ENCODE measurements at regions not wholly inside any gene's neighbourhood (a gene's known extent, or its start where the extent isn't known, plus 50 kb on each side); places are given as distances from the start of the nearest gene placed in this dataset.

GRCh38 chr5:123947797-123948196, 435.8 kb downstream of the CSNK1G3 start:
- Histone ChIP-seq H3F3A (replicated peaks; ENCODE audit: insufficient read depth) (no peaks in the 10 kb centered on the region), H3K79me2 (ENCODE audit: insufficient read depth) (no peaks in the 10 kb centered on the region), H3K36me3 (replicated peaks in 1 of 2; ENCODE audit: control insufficient read depth in 1 of 2, insufficient read depth in 2 of 2, low read length in 1 of 2) (no peaks in the 10 kb centered on the region), H3K9me3 (no peaks in the 10 kb centered on the region), H3K9me2 (no peaks in the 10 kb centered on the region), H4K20me1 (ENCODE audit: insufficient read depth) (no peaks in the 10 kb centered on the region), H3K4me1 (ENCODE audit: control insufficient read depth in 1 of 2, insufficient read depth in 2 of 2, low read depth in 1 of 2, low read length in 1 of 2) (peaks cover 0 to 8% of the 10 kb centered on the region in 2 experiments; a peak in 1 of 4 replicates), H2AFZ (ENCODE audit: low read depth) (no peak overlapping the region), H3K27me3 (ENCODE audit: insufficient read depth) (no peaks in the 10 kb centered on the region), H3K4me3 (ENCODE audit: low read depth in 2 of 2, low read length in 1 of 2) (no peak overlapping the region), H3K9ac (no peak overlapping the region), H3K27ac (ENCODE audit: low read depth in 2 of 2, low read length in 1 of 2) (no peak overlapping the region), H3K4me2 (no peak overlapping the region)
- TF ChIP-seq TCF12 (IDR thresholded peaks at IDR 0.05) (peak; percentile 35; the same call in 1 of the 2 replicates), EP300 (IDR thresholded peaks at IDR 0.05; ENCODE audit: borderline replicate concordance in 1 of 2, low read depth in 1 of 2, low read length in 1 of 2) (peak in 1 of 2 experiments; percentile 88; a peak in 2 of 4 replicates), RCOR1 (IDR thresholded peaks at IDR 0.05; ENCODE audit: low read length) (peak; percentile 94), CHD2 (IDR thresholded peaks at IDR 0.05; ENCODE audit: low read length, partially characterized antibody) (peak; percentile 65), TEAD4 (IDR thresholded peaks at IDR 0.05; ENCODE audit: borderline replicate concordance, insufficient read depth) (no peak), GATA2 (CRISPR knock-in tag; IDR thresholded peaks at IDR 0.05) (peak; percentile 69; the same call in 1 of the 2 replicates)
- TF ChIP-seq, protein P1, sequence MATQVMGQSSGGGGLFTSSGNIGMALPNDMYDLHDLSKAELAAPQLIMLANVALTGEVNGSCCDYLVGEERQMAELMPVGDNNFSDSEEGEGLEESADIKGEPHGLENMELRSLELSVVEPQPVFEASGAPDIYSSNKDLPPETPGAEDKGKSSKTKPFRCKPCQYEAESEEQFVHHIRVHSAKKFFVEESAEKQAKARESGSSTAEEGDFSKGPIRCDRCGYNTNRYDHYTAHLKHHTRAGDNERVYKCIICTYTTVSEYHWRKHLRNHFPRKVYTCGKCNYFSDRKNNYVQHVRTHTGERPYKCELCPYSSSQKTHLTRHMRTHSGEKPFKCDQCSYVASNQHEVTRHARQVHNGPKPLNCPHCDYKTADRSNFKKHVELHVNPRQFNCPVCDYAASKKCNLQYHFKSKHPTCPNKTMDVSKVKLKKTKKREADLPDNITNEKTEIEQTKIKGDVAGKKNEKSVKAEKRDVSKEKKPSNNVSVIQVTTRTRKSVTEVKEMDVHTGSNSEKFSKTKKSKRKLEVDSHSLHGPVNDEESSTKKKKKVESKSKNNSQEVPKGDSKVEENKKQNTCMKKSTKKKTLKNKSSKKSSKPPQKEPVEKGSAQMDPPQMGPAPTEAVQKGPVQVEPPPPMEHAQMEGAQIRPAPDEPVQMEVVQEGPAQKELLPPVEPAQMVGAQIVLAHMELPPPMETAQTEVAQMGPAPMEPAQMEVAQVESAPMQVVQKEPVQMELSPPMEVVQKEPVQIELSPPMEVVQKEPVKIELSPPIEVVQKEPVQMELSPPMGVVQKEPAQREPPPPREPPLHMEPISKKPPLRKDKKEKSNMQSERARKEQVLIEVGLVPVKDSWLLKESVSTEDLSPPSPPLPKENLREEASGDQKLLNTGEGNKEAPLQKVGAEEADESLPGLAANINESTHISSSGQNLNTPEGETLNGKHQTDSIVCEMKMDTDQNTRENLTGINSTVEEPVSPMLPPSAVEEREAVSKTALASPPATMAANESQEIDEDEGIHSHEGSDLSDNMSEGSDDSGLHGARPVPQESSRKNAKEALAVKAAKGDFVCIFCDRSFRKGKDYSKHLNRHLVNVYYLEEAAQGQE (IDR thresholded peaks at IDR 0.05; ENCODE audit: low read depth, low read length): no peak
- ChIA-PET CTCF (no interaction called here), POLR2A (interaction anchor here (1.3 kb wide), 1 partner anchor 180 kb away, joined by 3 read pairs; no protein-coding TSS in a partner anchor)
- 47% methylated on average over 2 of the region's 2 CpGs for WGBS (ENCODE audit: low lambda C conversion rate)
- DNase-seq: peak; percentile 59

DNA sequence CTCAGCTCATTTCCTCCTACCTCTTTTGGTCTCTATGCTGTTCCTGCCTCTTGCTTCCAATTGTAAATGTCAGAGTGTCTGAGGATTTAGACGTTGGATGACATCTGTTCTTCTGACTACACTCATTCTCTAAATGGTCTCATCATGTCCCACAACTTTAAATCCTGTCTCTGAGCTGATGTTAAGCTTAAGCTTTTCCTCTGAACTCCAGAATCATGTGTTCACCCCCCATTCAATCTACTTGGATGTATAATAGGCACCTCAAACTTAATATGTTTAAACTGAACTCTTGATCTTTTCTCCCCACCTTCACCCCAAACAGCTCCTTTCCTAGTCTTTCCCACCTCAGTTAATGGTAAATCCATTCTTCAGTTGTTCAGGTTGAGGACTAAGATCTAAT, 433.6 kb downstream of the CSNK1G3 start:
- Histone ChIP-seq H3K4me2 (no peak overlapping the region), H3F3A (replicated peaks; ENCODE audit: insufficient read depth) (no peaks in the 10 kb centered on the region), H3K9me3 (no peaks in the 10 kb centered on the region), H2AFZ (ENCODE audit: low read depth) (no peak overlapping the region), H4K20me1 (ENCODE audit: insufficient read depth) (no peaks in the 10 kb centered on the region), H3K27ac (ENCODE audit: low read depth in 2 of 2, low read length in 1 of 2) (no peak overlapping the region), H3K36me3 (replicated peaks in 1 of 2; ENCODE audit: control insufficient read depth in 1 of 2, insufficient read depth in 2 of 2, low read length in 1 of 2) (no peaks in the 10 kb centered on the region), H3K4me1 (ENCODE audit: control insufficient read depth in 1 of 2, insufficient read depth in 2 of 2, low read depth in 1 of 2, low read length in 1 of 2) (no peaks in the 10 kb centered on the region), H3K27me3 (ENCODE audit: insufficient read depth) (no peaks in the 10 kb centered on the region), H3K79me2 (ENCODE audit: insufficient read depth) (no peaks in the 10 kb centered on the region), H3K9me2 (no peaks in the 10 kb centered on the region), H3K4me3 (ENCODE audit: low read depth in 2 of 2, low read length in 1 of 2) (no peak overlapping the region), H3K9ac (no peak overlapping the region)
- 53% methylated on average over 1 of the region's 1 CpG for WGBS (ENCODE audit: low lambda C conversion rate)
- POLR2A ChIA-PET: no interaction called here
- CTCF ChIA-PET: no interaction called here
- no peak for TF ChIP-seq RAD21 (IDR thresholded peaks at IDR 0.05; ENCODE audit: low read length)
- no peak for TF ChIP-seq ELF1 (IDR thresholded peaks at IDR 0.05)
- TF ChIP-seq MEF2A (IDR thresholded peaks at IDR 0.05; ENCODE audit: borderline replicate concordance, low read depth): no peak
- TF ChIP-seq SMC3 (IDR thresholded peaks at IDR 0.05; ENCODE audit: low read depth, low read length): no peak
- TF ChIP-seq CTCF (IDR thresholded peaks at IDR 0.05): no peak
- no peak for TF ChIP-seq CHD2 (IDR thresholded peaks at IDR 0.05; ENCODE audit: low read length, partially characterized antibody)
- no peak for TF ChIP-seq IRF3 (IDR thresholded peaks at IDR 0.05; ENCODE audit: low read depth, low read length)
- no peak for TF ChIP-seq RCOR1 (IDR thresholded peaks at IDR 0.05; ENCODE audit: low read length)
- TF ChIP-seq FOSL2 (IDR thresholded peaks at IDR 0.05; ENCODE audit: borderline replicate concordance, low read depth): no peak
- TF ChIP-seq YY1 (IDR thresholded peaks at IDR 0.05; ENCODE audit: low read depth): no peak
- DNase-seq: no peak

All from SK-N-SH (cell line).